SK-N-SH (cell line): ENCODE measurements at regions not wholly inside any gene's neighbourhood (a gene's known extent, or its start where the extent isn't known, plus 50 kb on each side); places are given as distances from the start of the nearest gene placed in this dataset.

ENCODE experiments used
- CTCF ChIA-PET: fragments of 300-600, 350-600 bp; formaldehyde crosslinking; extraction: SDS; loops from one replicate; lab custom pipeline; 2021; lab: Yijun Ruan, JAX
- POLR2A ChIA-PET: fragments of 350-600 bp; sonication (Branson Sonifier 250); formaldehyde crosslinking; extraction: SDS; loops from one replicate; lab custom pipeline; 2020; ENCODE audit warnings: antibody characterized with exemption, inconsistent platforms; lab: Yijun Ruan, JAX
- DNase-seq: peaks from one replicate; pipeline ENCODE4 v3.0.0; 2012
- H2AFZ ChIP-seq: fragments of 200-600 bp; sonication (generic); 2 replicates; pipeline ENCODE4 v1.8.1; 2016; ENCODE audit warnings: antibody characterized with exemption, mild to moderate bottlenecking, low read depth
- H3F3A ChIP-seq: fragments of 200-600 bp; sonication (generic); replicated peaks from 2 replicates; pipeline ENCODE3; 2016; ENCODE audit warnings: antibody characterized with exemption, mild to moderate bottlenecking; ENCODE audit not compliant: insufficient read depth
- H3K27ac ChIP-seq, 2 experiments: fragments of 200-500 bp in 1 of 2; fragments of 200-600 bp in 1 of 2; sonication (Bioruptor generic) in 1 of 2; sonication (generic), shearing (Covaris generic) in 1 of 2; 2 replicates each; pipeline versions ENCODE4 v1.5.1 to v1.6.1; 2014 to 2016; ENCODE audit warnings: low read depth in 2 of 2, inconsistent platforms in 1 of 2, low read length in 1 of 2, mild to moderate bottlenecking in 1 of 2, mixed read lengths in 1 of 2
- H3K27me3 ChIP-seq: fragments of 200-600 bp; sonication (generic), shearing (Covaris generic); 2 replicates; pipeline ENCODE4 v1.6.1; 2016; ENCODE audit warnings: mixed run types; ENCODE audit not compliant: insufficient read depth
- H3K36me3 ChIP-seq, 2 experiments: fragments of 200-500 bp in 1 of 2; fragments of 200-600 bp in 1 of 2; sonication (Bioruptor generic) in 1 of 2; sonication (generic) in 1 of 2; replicated peaks in 1 of 2; 2 replicates each; pipeline versions ENCODE3 to v1.5.1; 2014 to 2016; ENCODE audit warnings: low read length in 1 of 2, mild to moderate bottlenecking in 1 of 2; ENCODE audit not compliant: insufficient read depth in 2 of 2, control insufficient read depth in 1 of 2
- H3K4me1 ChIP-seq, 2 experiments: fragments of 200-500 bp in 1 of 2; fragments of 200-600 bp in 1 of 2; sonication (Bioruptor generic) in 1 of 2; sonication (generic), shearing (Covaris generic) in 1 of 2; 2 replicates each; pipeline versions ENCODE4 v1.5.1 to v1.6.1; 2014 to 2016; ENCODE audit warnings: low read depth in 1 of 2, low read length in 1 of 2, mixed run types in 1 of 2; ENCODE audit not compliant: insufficient read depth in 2 of 2, control insufficient read depth in 1 of 2
- H3K4me2 ChIP-seq: fragments of 200-600 bp; sonication (generic), shearing (Covaris generic); 2 replicates; pipeline ENCODE4 v1.6.1; 2017; ENCODE audit warnings: mixed run types
- H3K4me3 ChIP-seq, 2 experiments: fragments of 200-500 bp in 1 of 2; fragments of 200-600 bp in 1 of 2; sonication (Bioruptor generic) in 1 of 2; sonication (generic), shearing (Covaris generic) in 1 of 2; 2 replicates each; pipeline versions ENCODE4 v1.5.1 to v1.8.1; 2014 to 2016; ENCODE audit warnings: low read depth in 2 of 2, inconsistent platforms in 1 of 2, low read length in 1 of 2, mild to moderate bottlenecking in 1 of 2, mixed read lengths in 1 of 2, moderate library complexity in 1 of 2
- H3K79me2 ChIP-seq: fragments of 200-600 bp; sonication (generic); 2 replicates; pipeline ENCODE4 v1.8.1; 2017; ENCODE audit warnings: mild to moderate bottlenecking; ENCODE audit not compliant: insufficient read depth
- H3K9ac ChIP-seq: fragments of 200-600 bp; sonication (generic); 2 replicates; pipeline ENCODE4 v1.6.1; 2017; ENCODE audit warnings: mixed run types
- H3K9me2 ChIP-seq: fragments of 200-600 bp; sonication (generic); 2 replicates; pipeline ENCODE4 v1.6.1; 2017; ENCODE audit warnings: mixed run types
- H3K9me3 ChIP-seq: fragments of 200-600 bp; sonication (generic); 2 replicates; pipeline ENCODE4 v1.6.1; 2017; ENCODE audit warnings: mixed run types, mild to moderate bottlenecking, moderate library complexity
- H4K20me1 ChIP-seq: fragments of 200-600 bp; sonication (generic); 2 replicates; pipeline ENCODE4 v1.6.1; 2017; ENCODE audit warnings: mild to moderate bottlenecking, mixed run types; ENCODE audit not compliant: insufficient read depth
- CHD2 ChIP-seq: fragments of 150-350 bp; IDR thresholded peaks from 2 replicates; pipeline ENCODE4 v1.6.1; 2018; ENCODE audit warnings: low read length; ENCODE audit not compliant: partially characterized antibody
- ELF1 ChIP-seq: IDR thresholded peaks from 2 replicates; pipeline ENCODE4 v1.4.0; 2012
- EP300 ChIP-seq, 2 experiments: IDR thresholded peaks; 2 replicates each; pipeline versions ENCODE4 v1.4.0 to v1.6.1; 2012; ENCODE audit warnings: borderline replicate concordance in 1 of 2, low read depth in 1 of 2, low read length in 1 of 2
- FOSL2 ChIP-seq: IDR thresholded peaks from 2 replicates; pipeline ENCODE4 v1.4.0; 2012; ENCODE audit warnings: low read depth, mild to moderate bottlenecking, moderate library complexity, borderline replicate concordance
- FOXJ3 ChIP-seq: sonication (generic); formaldehyde crosslinking; IDR thresholded peaks from 2 replicates; pipeline ENCODE4 v1.5.1; 2020; ENCODE audit warnings: mild to moderate bottlenecking, missing genetic modification reagents
- FOXM1 ChIP-seq: IDR thresholded peaks from 2 replicates; pipeline ENCODE4 v1.4.0; 2012; ENCODE audit warnings: low read depth, mild to moderate bottlenecking
- GABPA ChIP-seq: IDR thresholded peaks from 2 replicates; pipeline ENCODE4 v1.4.0; 2012; ENCODE audit warnings: low read depth, mild to moderate bottlenecking
- JUND ChIP-seq: IDR thresholded peaks from 2 replicates; pipeline ENCODE4 v1.4.0; 2012
- MXI1 ChIP-seq: IDR thresholded peaks from 2 replicates; pipeline ENCODE4 v1.6.1; 2012; ENCODE audit warnings: mild to moderate bottlenecking, low read depth, low read length, improper control_type of control experiment
- NFIC ChIP-seq: IDR thresholded peaks from 2 replicates; pipeline ENCODE4 v1.4.0; 2012; ENCODE audit warnings: borderline replicate concordance
- NRF1 ChIP-seq: IDR thresholded peaks from 2 replicates; pipeline ENCODE4 v1.6.1; 2012; ENCODE audit warnings: low read depth, mild to moderate bottlenecking, low read length
- RAD21 ChIP-seq: IDR thresholded peaks from 2 replicates; pipeline ENCODE4 v1.6.1; 2012; ENCODE audit warnings: mild to moderate bottlenecking, low read length
- RCOR1 ChIP-seq: fragments of 150-350 bp; IDR thresholded peaks from 2 replicates; pipeline ENCODE4 v1.6.1; 2017; ENCODE audit warnings: antibody characterized with exemption, low read length
- TAF1 ChIP-seq: IDR thresholded peaks from 2 replicates; pipeline ENCODE4 v1.6.1; 2012; ENCODE audit warnings: low read depth, mild to moderate bottlenecking, low read length, moderate library complexity, borderline replicate concordance
- TCF12 ChIP-seq: IDR thresholded peaks from 2 replicates; pipeline ENCODE4 v1.4.0; 2012
- TEAD4 ChIP-seq: IDR thresholded peaks from 2 replicates; pipeline ENCODE4 v1.4.0; 2012; ENCODE audit warnings: mild to moderate bottlenecking, borderline replicate concordance; ENCODE audit not compliant: insufficient read depth
- WGBS: methylation state at CpG from one replicate; pipeline ENCODE4 v1.1.6; 2017; ENCODE audit warnings: low lambda C conversion rate; 5-methylcytosine and 5-hydroxymethylcytosine counted together
- TF ChIP-seq, protein P1 (sequence below): IDR thresholded peaks from 2 replicates; pipeline ENCODE4 v1.4.0; 2012; ENCODE audit warnings: low read depth, borderline replicate concordance
- TF ChIP-seq, protein P2 (sequence below): IDR thresholded peaks from 2 replicates; pipeline ENCODE4 v1.4.0; 2012; ENCODE audit warnings: low read depth
- TF ChIP-seq, protein P3 (sequence below): IDR thresholded peaks from 2 replicates; pipeline ENCODE4 v1.6.1; 2012; ENCODE audit warnings: mild to moderate bottlenecking, low read depth, low read length, moderate library complexity
- TF ChIP-seq, protein P4 (sequence below): fragments of 150-350 bp; IDR thresholded peaks from 2 replicates; pipeline ENCODE4 v1.6.1; 2017; ENCODE audit warnings: antibody characterized with exemption, low read length, low read depth, borderline replicate concordance
- TF ChIP-seq, protein P5 (sequence below): fragments of 200-600 bp; sonication (generic); IDR thresholded peaks from 2 replicates; pipeline ENCODE4 v1.6.1; 2017; ENCODE audit warnings: antibody characterized with exemption, mild to moderate bottlenecking, moderate library complexity

DNA sequence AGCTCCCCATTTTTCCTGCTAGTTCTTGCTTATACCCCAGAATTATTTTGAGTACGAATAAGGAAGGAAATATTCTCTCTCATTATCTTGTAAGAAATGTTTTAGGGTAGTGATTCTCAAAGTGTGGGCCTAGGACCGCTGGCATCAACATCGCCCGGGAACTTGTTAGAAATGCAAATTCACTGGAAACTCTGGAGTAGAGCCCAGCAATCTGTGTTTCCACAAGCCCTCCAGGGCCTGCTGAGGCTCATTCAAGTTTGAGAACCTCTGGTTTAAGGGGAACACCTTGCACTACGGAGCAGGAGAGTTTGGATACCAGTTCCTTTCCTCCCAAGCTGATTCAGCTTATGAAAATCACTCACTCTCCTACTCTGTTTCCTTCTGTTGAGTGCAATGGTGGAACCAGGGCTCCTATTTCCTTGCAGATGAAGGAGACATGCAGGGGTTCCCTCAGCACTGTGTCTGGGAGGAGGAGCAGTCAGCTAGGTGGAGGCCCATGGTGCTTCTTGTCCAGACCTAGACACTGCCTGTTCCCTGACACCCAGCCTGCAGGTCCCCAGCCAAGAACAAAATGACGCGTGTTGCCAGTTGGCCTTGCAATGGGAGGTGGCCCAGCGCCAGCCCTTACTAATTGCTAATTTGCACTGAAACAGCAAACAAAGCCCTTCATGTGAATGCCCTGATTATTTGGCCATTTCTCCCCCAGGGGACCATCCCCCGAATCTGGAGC, 68.5 kb downstream of the CYTL1 start:
- CTCF ChIA-PET = no interaction called here
- Histone ChIP-seq H3K9ac (no peak overlapping the region), H3K9me2 (no peaks in the 10 kb centered on the region), H3F3A (no peaks in the 10 kb centered on the region), H3K4me1 (no peaks in the 10 kb centered on the region), H3K36me3 (no peaks in the 10 kb centered on the region), H3K4me2 (no peak overlapping the region), H2AFZ (no peak overlapping the region), H4K20me1 (no peaks in the 10 kb centered on the region), H3K27ac (no peak overlapping the region)
- WGBS = 49% methylated on average over 6 of the region's 9 CpGs
- POLR2A ChIA-PET = no interaction called here
- DNase-seq = no peak
- TF ChIP-seq MXI1 (no peak), NRF1 (no peak), JUND (no peak), NFIC (no peak), RAD21 (no peak), TAF1 (no peak), TEAD4 (no peak)
- TF ChIP-seq, protein P1, sequence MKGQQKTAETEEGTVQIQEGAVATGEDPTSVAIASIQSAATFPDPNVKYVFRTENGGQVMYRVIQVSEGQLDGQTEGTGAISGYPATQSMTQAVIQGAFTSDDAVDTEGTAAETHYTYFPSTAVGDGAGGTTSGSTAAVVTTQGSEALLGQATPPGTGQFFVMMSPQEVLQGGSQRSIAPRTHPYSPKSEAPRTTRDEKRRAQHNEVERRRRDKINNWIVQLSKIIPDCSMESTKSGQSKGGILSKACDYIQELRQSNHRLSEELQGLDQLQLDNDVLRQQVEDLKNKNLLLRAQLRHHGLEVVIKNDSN = no peak
- TF ChIP-seq, protein P2, sequence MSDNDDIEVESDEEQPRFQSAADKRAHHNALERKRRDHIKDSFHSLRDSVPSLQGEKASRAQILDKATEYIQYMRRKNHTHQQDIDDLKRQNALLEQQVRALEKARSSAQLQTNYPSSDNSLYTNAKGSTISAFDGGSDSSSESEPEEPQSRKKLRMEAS = no peak
- TF ChIP-seq, protein P3, sequence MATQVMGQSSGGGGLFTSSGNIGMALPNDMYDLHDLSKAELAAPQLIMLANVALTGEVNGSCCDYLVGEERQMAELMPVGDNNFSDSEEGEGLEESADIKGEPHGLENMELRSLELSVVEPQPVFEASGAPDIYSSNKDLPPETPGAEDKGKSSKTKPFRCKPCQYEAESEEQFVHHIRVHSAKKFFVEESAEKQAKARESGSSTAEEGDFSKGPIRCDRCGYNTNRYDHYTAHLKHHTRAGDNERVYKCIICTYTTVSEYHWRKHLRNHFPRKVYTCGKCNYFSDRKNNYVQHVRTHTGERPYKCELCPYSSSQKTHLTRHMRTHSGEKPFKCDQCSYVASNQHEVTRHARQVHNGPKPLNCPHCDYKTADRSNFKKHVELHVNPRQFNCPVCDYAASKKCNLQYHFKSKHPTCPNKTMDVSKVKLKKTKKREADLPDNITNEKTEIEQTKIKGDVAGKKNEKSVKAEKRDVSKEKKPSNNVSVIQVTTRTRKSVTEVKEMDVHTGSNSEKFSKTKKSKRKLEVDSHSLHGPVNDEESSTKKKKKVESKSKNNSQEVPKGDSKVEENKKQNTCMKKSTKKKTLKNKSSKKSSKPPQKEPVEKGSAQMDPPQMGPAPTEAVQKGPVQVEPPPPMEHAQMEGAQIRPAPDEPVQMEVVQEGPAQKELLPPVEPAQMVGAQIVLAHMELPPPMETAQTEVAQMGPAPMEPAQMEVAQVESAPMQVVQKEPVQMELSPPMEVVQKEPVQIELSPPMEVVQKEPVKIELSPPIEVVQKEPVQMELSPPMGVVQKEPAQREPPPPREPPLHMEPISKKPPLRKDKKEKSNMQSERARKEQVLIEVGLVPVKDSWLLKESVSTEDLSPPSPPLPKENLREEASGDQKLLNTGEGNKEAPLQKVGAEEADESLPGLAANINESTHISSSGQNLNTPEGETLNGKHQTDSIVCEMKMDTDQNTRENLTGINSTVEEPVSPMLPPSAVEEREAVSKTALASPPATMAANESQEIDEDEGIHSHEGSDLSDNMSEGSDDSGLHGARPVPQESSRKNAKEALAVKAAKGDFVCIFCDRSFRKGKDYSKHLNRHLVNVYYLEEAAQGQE = no peak
- TF ChIP-seq, all 33 proteins: peak for 0
- Histone ChIP-seq H3K4me3 (no peak overlapping the region), H3K9me3 (no peaks in the 10 kb centered on the region), H3K79me2 (no peaks in the 10 kb centered on the region), H3K27me3 (no peaks in the 10 kb centered on the region; the same call in 1 of the 2 replicates)

DNA sequence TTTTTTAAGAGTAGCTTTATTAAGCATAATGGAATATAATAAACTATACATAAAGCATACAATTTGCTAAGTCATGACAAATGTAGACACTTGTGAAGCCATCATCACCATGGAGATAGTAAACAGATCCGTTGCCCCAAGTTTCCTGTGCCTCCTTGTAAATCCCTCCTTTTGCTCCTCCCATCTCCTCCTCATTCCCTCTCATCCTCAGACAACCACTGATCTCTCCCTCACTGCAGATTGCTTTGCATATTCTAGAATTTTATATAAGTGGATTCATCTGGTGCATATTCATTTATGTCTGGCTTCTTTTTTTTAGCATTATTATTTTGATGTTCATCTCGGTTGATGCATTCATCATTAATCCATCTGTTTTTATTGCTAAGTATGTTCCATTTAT, 67.0 kb downstream of the CYTL1 start:
- WGBS = 11% methylated on average over 2 of the region's 2 CpGs
- H3K9me2 ChIP-seq = no peaks in the 10 kb centered on the region
- H3K27ac ChIP-seq = no peak overlapping the region
- no peaks in the 10 kb centered on the region for H3F3A ChIP-seq
- no peak overlapping the region for H3K4me2 ChIP-seq
- H3K4me3 ChIP-seq = no peak overlapping the region
- DNase-seq = no peak
- H4K20me1 ChIP-seq = no peaks in the 10 kb centered on the region
- H3K79me2 ChIP-seq = no peaks in the 10 kb centered on the region
- H3K27me3 ChIP-seq = no peaks in the 10 kb centered on the region
- no peaks in the 10 kb centered on the region for H3K9me3 ChIP-seq
- no peaks in the 10 kb centered on the region for H3K36me3 ChIP-seq
- no peak overlapping the region for H2AFZ ChIP-seq
- H3K9ac ChIP-seq = no peak overlapping the region
- CTCF ChIA-PET = no interaction called here
- POLR2A ChIA-PET = no interaction called here
- no peaks in the 10 kb centered on the region for H3K4me1 ChIP-seq
- no peak for TF ChIP-seq TAF1
- TF ChIP-seq RAD21 = no peak
- TF ChIP-seq CHD2 = no peak
- no peak for TF ChIP-seq RCOR1
- no peak for TF ChIP-seq TCF12
- TF ChIP-seq GABPA = no peak
- TF ChIP-seq EP300 (IDR thresholded peaks at IDR 0.05; ENCODE audit: borderline replicate concordance in 1 of 2, low read depth in 1 of 2, low read length in 1 of 2) = no peak
- TF ChIP-seq NFIC = no peak
- TF ChIP-seq, protein P4, sequence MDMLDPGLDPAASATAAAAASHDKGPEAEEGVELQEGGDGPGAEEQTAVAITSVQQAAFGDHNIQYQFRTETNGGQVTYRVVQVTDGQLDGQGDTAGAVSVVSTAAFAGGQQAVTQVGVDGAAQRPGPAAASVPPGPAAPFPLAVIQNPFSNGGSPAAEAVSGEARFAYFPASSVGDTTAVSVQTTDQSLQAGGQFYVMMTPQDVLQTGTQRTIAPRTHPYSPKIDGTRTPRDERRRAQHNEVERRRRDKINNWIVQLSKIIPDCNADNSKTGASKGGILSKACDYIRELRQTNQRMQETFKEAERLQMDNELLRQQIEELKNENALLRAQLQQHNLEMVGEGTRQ = no peak
- no peak for TF ChIP-seq FOXM1
- no peak for TF ChIP-seq JUND
- TF ChIP-seq FOSL2 = no peak
- no peak for TF ChIP-seq FOXJ3
- TF ChIP-seq, protein P2 = no peak
- TF ChIP-seq ELF1 = no peak
- TF ChIP-seq, protein P5, sequence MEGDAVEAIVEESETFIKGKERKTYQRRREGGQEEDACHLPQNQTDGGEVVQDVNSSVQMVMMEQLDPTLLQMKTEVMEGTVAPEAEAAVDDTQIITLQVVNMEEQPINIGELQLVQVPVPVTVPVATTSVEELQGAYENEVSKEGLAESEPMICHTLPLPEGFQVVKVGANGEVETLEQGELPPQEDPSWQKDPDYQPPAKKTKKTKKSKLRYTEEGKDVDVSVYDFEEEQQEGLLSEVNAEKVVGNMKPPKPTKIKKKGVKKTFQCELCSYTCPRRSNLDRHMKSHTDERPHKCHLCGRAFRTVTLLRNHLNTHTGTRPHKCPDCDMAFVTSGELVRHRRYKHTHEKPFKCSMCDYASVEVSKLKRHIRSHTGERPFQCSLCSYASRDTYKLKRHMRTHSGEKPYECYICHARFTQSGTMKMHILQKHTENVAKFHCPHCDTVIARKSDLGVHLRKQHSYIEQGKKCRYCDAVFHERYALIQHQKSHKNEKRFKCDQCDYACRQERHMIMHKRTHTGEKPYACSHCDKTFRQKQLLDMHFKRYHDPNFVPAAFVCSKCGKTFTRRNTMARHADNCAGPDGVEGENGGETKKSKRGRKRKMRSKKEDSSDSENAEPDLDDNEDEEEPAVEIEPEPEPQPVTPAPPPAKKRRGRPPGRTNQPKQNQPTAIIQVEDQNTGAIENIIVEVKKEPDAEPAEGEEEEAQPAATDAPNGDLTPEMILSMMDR = no peak
